Hematopoietic multipotent progenitor cell treated with erythropoietin and hydrocortisone succinate and interleukin-3 and kit ligand, for 17 days (in vitro differentiated cells): ENCODE measurements at regions not wholly inside any gene's neighbourhood (a gene's known extent, or its start where the extent isn't known, plus 50 kb on each side); places are given as distances from the start of the nearest gene placed in this dataset.

Source experiments
- DNase-seq: peaks from one replicate; pipeline ENCODE4 v3.0.0-alpha.2; 2015; ENCODE audit warnings: low spot score

DNA sequence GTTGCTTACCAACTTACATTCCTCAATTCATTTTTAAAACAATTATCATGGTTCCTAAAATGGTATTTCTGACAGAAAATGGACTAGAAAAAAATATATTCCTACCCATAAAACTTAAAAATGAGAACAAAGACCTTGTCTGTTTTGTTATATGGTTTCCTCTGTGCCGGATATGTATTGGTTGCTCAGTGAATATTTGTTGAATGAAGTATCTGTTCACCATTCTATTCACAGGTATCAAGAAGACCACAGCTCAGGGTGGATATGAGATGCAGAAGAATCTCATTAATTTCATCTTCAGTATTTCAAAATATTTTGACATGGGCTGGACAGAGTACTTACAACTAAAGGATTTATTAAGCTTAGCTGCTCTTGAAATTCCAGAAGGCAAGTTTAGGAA, 58.1 kb downstream of the TUSC7 start:
- DNase-seq: no peak

GRCh38 chr3:116770815-116771450, 61.4 kb downstream of the TUSC7 start:
- DNase-seq: peak; percentile 11

GRCh38 chr3:116776880-116777785, 67.6 kb downstream of the TUSC7 start:
- DNase-seq: no peak

GRCh38 chr3:116785226-116785625, 75.6 kb downstream of the TUSC7 start:
- no peak for DNase-seq

GRCh38 chr3:116802651-116803050, 93.1 kb downstream of the TUSC7 start:
- DNase-seq: no peak

- no peak for DNase-seq
Measured at GRCh38 chr3:116806351-116806750, 96.8 kb downstream of the TUSC7 start.

- DNase-seq: no peak
Measured at GRCh38 chr3:116808725-116809124, 99.1 kb downstream of the TUSC7 start.

GRCh38 chr3:116809208-116809607, 99.6 kb downstream of the TUSC7 start:
- no peak for DNase-seq

DNA sequence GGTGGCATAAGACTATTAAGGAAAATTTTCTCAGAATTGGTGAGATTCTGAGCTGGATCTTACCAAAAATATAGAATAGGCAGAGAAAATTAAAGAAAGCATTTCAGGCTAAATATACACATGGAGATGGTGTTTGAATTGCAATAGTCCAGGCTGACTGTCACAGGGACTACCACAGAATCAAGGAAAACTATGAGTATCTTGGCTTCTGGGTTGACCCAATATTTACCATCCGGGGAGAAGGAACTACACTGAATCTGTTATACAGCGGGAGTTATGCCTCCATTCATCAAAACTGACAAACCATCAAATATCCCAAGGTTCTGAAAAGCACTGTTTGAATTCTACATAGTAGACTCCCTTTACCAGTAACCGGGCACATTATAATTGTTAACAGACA, 102.2 kb downstream of the TUSC7 start:
- no peak for DNase-seq

- DNase-seq: no peak
Measured at GRCh38 chr3:116812949-116813348, 103.4 kb downstream of the TUSC7 start.

DNA sequence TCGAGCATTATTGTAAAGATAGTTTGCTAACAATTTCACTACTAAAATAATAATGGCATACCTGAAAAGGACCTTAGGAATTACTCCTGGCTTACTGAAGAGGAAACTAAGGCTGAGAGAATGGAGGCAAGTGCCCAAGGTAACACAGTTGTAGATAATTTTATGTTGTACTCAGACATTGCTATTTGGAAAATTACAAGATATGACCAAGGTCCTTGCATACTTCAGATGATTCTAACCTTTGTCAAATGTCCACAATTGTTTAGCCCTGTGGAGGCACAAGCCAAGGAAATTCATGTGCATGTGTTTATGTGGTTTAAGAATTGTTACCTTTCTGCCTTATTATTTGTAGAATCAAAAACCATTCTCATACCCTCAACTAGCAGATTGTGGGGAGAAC, 105.7 kb downstream of the TUSC7 start:
- no peak for DNase-seq

DNA sequence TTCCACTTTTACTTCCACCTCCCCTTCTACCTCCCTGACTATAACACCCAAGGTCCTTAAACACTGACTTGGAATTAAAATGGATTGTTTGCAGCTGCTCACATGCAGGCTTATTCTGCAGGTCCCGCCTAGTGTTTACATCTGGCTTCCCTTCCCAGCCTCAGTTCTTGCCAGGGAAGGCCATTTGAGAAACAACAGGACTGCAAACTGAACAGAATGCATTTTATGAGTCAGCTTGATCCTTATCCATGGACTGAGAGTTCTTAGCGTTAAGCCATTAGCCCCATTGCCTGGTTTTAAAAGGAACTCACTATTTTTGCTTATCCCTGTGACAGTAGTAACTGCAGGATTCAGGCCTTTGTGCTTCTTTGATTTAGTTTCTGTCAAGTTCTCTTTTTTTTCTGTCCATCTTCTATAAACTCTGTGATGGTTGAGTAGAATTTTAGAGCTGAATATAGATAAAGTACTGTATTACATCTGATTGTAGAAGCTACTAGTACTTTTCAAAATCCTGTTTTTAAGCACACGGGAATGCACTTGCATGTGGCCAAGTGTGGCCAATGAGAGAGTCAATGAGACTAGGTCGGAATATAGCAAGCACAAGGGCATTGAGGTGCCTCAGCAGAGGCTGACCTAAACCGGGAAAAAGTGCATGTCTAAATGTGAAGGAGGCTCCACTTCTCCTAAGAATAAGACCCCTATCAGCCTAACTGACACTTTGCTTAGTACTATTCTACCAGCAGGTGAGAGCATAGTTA, 106.4 kb downstream of the TUSC7 start:
- DNase-seq: no peak

GRCh38 chr3:116821371-116821770, 111.8 kb downstream of the TUSC7 start:
- DNase-seq: no peak

DNA sequence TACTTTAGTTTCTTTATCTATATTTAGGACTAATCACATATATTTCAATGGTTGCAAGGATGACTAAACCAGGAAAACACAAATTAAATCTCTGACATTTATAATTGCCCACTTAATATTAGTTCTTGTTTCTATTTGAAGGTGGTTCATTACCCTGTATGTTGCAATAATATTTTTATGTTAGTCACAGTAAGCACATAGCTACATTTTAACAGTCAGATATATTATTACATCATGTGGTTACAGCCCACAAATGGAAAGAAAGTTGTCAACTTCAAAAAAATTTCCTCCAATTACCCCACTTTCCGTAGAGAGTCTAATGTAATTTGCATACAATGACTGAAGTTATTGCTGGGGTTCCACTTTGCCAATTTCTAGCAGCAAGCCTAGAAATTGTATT, 114.6 kb downstream of the TUSC7 start:
- no peak for DNase-seq

GRCh38 chr3:116833202-116833601, 123.6 kb downstream of the TUSC7 start:
- DNase-seq: no peak

DNA sequence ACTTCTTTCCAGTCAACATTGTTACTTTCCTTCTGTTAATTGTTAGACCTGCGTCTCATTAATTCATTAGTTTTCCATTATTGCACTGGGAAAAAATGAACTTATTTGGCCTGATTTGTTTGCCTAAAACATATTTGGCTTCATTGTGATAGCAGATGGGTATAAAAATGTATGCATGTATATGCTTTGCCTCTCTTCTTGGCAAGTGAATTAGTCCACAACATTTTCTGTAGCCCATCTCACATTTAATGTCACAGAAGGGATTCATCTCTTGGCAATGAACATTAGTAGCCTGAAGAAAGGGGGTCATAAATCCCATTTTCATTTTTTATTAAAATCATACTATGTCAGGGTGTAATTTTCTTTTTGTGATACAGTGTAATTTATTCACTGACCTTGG, 125.2 kb downstream of the TUSC7 start:
- no peak for DNase-seq

DNA sequence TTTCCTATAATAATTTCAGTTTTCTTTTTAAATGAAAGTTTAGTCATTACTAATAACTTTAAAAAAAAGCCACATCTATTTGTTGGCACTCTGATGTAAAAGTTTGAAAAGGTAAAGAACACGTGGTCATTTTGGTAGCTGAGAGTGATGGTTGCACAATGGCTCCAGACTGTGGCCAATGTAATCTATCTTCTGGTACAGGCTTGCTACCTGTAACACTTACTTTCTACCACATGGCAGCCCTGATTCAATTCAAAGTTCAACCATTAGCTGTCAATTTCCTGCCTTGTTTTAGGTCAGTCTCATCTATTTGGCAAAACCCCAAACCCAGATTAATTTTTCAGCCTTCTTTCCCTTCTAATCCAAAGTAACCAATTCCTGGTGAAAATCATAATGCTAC, 126.1 kb downstream of the TUSC7 start:
- DNase-seq: no peak

GRCh38 chr3:116836286-116836685, 126.7 kb downstream of the TUSC7 start:
- no peak for DNase-seq

- no peak for DNase-seq
Measured at GRCh38 chr3:116837483-116837882, 127.9 kb downstream of the TUSC7 start.

- no peak for DNase-seq
Measured at GRCh38 chr3:116841003-116841735, 131.6 kb downstream of the TUSC7 start.

DNA sequence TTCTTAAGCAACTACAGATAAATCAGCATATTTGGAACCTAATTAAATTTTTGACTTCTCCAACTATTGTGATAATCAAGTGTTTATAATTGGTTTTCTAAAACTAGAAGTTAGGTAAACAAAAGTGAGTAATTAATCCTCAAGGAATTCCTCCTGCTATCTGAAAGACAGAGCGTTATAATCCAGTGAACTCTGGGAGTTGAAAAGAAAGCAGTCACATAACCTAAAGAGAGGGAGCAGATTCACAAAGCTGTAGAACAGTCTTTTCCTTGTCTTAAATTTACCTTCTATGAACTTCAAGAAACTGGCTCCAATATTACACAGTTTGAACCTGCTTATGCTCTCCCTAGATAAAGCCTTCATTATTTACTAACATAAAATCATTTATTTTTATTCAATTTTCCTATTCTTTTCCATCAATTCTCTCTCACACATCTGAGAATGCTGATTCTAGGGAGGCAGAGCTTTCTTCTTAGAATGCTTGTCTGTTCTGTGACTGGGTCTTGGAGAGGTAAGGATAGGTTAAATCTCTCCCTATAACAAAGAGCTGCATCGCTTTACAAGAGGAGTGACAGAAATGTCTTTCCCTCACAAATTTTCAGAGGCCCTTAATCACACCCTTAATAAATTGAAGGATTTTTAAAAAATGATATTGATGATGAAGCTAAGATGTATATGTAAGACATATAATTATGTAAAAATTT, 132.8 kb downstream of the TUSC7 start:
- no peak for DNase-seq
